Caco-2 (cell line): ENCODE measurements at regions not wholly inside any gene's neighbourhood (a gene's known extent, or its start where the extent isn't known, plus 50 kb on each side); places are given as distances from the start of the nearest gene placed in this dataset.

ENCODE experiments used
- BruUV-seq: library from RNA; stranded (reverse); fragments of 400-500 nt; replicated peaks from 2 replicates; lab custom pipeline; 2021; lab: Mats Ljungman, UMichigan
- CTCF ChIA-PET: fragments of 300-600 bp; sonication (Branson Sonifier 250); formaldehyde crosslinking; loops from one replicate; lab custom pipeline; 2022; ENCODE audit warnings: antibody characterized with exemption; lab: Charles Lee
- POLR2A ChIA-PET: fragments of 300-600 bp; sonication (Branson Sonifier 250); formaldehyde crosslinking; loops from one replicate; lab custom pipeline; 2022; ENCODE audit warnings: antibody characterized with exemption; lab: Charles Lee
- DNase-seq, 2 experiments: peaks; one replicate each; pipeline versions ENCODE4 v3.0.0 to v3.0.0-alpha.2; 2020 to 2022
- H3K27me3 ChIP-seq: replicated peaks from 2 replicates; pipeline ENCODE4 v1.6.0; 2011; ENCODE audit warnings: low read length; ENCODE audit not compliant: control insufficient read depth, insufficient read depth
- H3K36me3 ChIP-seq: 2 replicates; pipeline ENCODE4 v1.5.1; 2011; ENCODE audit warnings: low read length; ENCODE audit not compliant: control insufficient read depth, insufficient read depth
- H3K4me1 ChIP-seq: fragments of 250-450 bp; sonication (Bioruptor Pico); 2 replicates; pipeline ENCODE4 v1.5.1; 2020; ENCODE audit warnings: mild to moderate bottlenecking
- H3K4me3 ChIP-seq: 2 replicates; pipeline ENCODE4 v1.5.1; 2011; ENCODE audit warnings: low read depth, mild to moderate bottlenecking, control low read depth, low read length
- H3K9me3 ChIP-seq: fragments of 250-450 bp; sonication (Bioruptor Pico); 2 replicates; pipeline ENCODE4 v1.5.1; 2020; ENCODE audit warnings: mild to moderate bottlenecking, moderate library complexity
- H3K27ac Mint-ChIP-seq: one replicate; pipeline ENCODE4 v1.8.0; 2022; ENCODE audit warnings: mixed read lengths; ENCODE audit not compliant: unreplicated experiment
- H3K27me3 Mint-ChIP-seq: one replicate; pipeline ENCODE4 v1.8.0; 2022; ENCODE audit warnings: mixed read lengths; ENCODE audit not compliant: insufficient read depth, unreplicated experiment
- H3K36me3 Mint-ChIP-seq: one replicate; pipeline ENCODE4 v1.8.0; 2022; ENCODE audit warnings: mild to moderate bottlenecking, mixed read lengths; ENCODE audit not compliant: insufficient read depth, unreplicated experiment
- H3K4me1 Mint-ChIP-seq: one replicate; pipeline ENCODE4 v1.8.0; 2022; ENCODE audit warnings: low read depth, mixed read lengths; ENCODE audit not compliant: unreplicated experiment
- H3K4me3 Mint-ChIP-seq: one replicate; pipeline ENCODE4 v1.8.0; 2022; ENCODE audit warnings: mild to moderate bottlenecking, moderate library complexity, mixed read lengths; ENCODE audit not compliant: unreplicated experiment
- H3K9me3 Mint-ChIP-seq: one replicate; pipeline ENCODE4 v1.8.0; 2022; ENCODE audit warnings: mixed read lengths; ENCODE audit not compliant: unreplicated experiment
- intact Hi-C: fragments of 100-400 bp; cut with micrococcal nuclease; formaldehyde crosslinking; loops from one replicate; pipeline ENCODE4 v1.10.0; 2022; ENCODE audit not compliant: unreplicated experiment
- TF ChIP-seq, protein P1 (sequence below), 2 experiments: fragments of 200-600 bp in 1 of 2; IDR thresholded peaks; 1 replicate in 1 of 2; 2 replicates in 1 of 2; pipeline versions ENCODE4 v1.5.1 to v1.8.0; 2011 to 2022; ENCODE audit warnings: antibody characterized with exemption in 1 of 2, control low read depth in 1 of 2, inconsistent platforms in 1 of 2, low read depth in 1 of 2, low read length in 1 of 2, mild to moderate bottlenecking in 1 of 2, moderate library complexity in 1 of 2; ENCODE audit not compliant: insufficient read depth in 1 of 2, severe bottlenecking in 1 of 2, unreplicated experiment in 1 of 2

DNA sequence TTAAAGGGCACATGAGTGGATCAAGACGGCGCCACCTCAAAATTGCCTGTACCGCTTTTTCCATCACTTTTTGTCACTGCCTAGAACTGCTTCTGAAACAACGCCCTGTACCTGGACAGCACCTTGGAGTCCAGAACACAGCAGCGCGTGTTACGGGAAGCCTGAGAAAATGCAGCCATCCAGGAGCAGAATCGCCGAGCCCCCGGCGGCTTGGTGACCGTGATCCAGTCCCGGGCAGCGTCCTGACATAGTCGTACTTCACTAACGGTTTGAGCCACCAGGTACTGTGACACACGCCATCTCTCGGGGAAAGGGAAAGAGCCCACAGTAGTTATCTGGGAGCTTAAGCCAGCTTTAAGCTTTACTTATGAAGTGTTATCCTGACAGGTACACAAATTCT lies 168.9 kb upstream of the SALL3 start:
- CTCF ChIA-PET, result no interaction called here
- H3K36me3 Mint-ChIP-seq, result no peaks in the 10 kb centered on the region
- DNase-seq, result no peak
- no peaks in the 10 kb centered on the region for H3K36me3 ChIP-seq
- no peak overlapping the region for H3K4me3 ChIP-seq
- no peak overlapping the region for H3K4me3 Mint-ChIP-seq
- no peaks in the 10 kb centered on the region for H3K4me1 ChIP-seq
- intact Hi-C loops, result no loop called here
- no TSS peak for BruUV-seq
- H3K9me3 Mint-ChIP-seq, result no peaks in the 10 kb centered on the region
- no peak overlapping the region for H3K27ac Mint-ChIP-seq
- POLR2A ChIA-PET, result no interaction called here
- no peaks in the 10 kb centered on the region for H3K27me3 Mint-ChIP-seq
- no peaks in the 10 kb centered on the region for H3K4me1 Mint-ChIP-seq
- H3K27me3 ChIP-seq, result no peaks in the 10 kb centered on the region
- TF ChIP-seq, protein P1, sequence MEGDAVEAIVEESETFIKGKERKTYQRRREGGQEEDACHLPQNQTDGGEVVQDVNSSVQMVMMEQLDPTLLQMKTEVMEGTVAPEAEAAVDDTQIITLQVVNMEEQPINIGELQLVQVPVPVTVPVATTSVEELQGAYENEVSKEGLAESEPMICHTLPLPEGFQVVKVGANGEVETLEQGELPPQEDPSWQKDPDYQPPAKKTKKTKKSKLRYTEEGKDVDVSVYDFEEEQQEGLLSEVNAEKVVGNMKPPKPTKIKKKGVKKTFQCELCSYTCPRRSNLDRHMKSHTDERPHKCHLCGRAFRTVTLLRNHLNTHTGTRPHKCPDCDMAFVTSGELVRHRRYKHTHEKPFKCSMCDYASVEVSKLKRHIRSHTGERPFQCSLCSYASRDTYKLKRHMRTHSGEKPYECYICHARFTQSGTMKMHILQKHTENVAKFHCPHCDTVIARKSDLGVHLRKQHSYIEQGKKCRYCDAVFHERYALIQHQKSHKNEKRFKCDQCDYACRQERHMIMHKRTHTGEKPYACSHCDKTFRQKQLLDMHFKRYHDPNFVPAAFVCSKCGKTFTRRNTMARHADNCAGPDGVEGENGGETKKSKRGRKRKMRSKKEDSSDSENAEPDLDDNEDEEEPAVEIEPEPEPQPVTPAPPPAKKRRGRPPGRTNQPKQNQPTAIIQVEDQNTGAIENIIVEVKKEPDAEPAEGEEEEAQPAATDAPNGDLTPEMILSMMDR (IDR thresholded peaks at IDR 0.05; ENCODE audit: insufficient read depth in 1 of 2, low read depth in 1 of 2, low read length in 1 of 2, severe bottlenecking in 1 of 2, unreplicated experiment in 1 of 2), result no peak
- H3K9me3 ChIP-seq, result no peaks in the 10 kb centered on the region

DNA sequence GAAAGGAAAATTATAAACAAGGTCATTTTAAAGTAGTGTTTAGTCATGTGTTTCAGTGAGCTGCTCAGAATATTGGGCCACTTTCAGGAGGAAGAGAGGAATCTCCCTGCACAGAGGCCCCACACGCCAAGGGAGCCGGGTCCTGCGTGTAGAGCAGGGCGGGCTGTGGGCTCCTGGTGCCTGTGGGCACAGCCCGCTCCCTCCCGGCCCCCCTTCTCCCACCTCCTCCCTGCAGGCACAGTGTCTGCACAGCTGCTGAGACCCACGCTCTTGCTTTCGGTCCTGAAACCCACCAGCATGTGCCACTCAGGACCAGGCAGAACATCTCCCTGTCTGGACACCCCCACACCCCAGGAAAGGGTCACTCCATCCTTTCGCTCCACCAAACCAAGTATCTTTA lies 167.6 kb upstream of the SALL3 start:
- BruUV-seq, result no TSS peak
- Histone ChIP-seq H3K4me3 (no peak overlapping the region), H3K36me3 (no peaks in the 10 kb centered on the region), H3K9me3 (no peaks in the 10 kb centered on the region), H3K27me3 (no peaks in the 10 kb centered on the region), H3K4me1 (no peaks in the 10 kb centered on the region)
- Mint-ChIP-seq H3K4me1 (no peaks in the 10 kb centered on the region), H3K36me3 (no peaks in the 10 kb centered on the region), H3K27me3 (no peaks in the 10 kb centered on the region), H3K27ac (no peak overlapping the region), H3K9me3 (no peaks in the 10 kb centered on the region), H3K4me3 (no peak overlapping the region)
- DNase-seq, result no peak
- ChIA-PET CTCF (no interaction called here), POLR2A (no interaction called here)
- intact Hi-C loops, result no loop called here
- TF ChIP-seq, protein P1 (IDR thresholded peaks at IDR 0.05; ENCODE audit: insufficient read depth in 1 of 2, low read depth in 1 of 2, low read length in 1 of 2, severe bottlenecking in 1 of 2, unreplicated experiment in 1 of 2), result no peak

DNA sequence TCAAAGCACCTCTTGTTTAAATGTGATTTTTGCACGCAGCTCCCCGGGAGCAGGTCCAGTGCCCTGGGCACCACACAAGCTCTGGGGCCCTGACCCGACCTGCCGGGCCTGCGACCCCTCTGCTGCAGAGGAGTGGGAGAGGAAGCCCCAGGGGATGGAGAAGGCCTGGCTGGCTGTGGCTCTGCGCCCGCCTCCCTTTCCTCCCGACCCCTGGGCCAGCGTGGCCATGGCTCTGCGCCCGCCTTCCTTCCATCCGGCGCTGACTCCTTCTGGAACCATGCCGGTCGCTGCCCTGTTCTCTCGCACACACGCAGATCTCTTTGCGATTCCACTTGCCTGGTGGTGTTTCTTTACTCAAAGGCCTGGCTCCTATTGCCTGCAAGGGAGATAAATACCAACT lies 166.5 kb upstream of the SALL3 start:
- no peaks in the 10 kb centered on the region for H3K4me1 Mint-ChIP-seq
- H3K27ac Mint-ChIP-seq, result no peak overlapping the region
- no peaks in the 10 kb centered on the region for H3K27me3 ChIP-seq
- DNase-seq, result no peak
- H3K36me3 Mint-ChIP-seq, result no peaks in the 10 kb centered on the region
- intact Hi-C loops, result no loop called here
- H3K36me3 ChIP-seq, result no peaks in the 10 kb centered on the region
- no peaks in the 10 kb centered on the region for H3K4me1 ChIP-seq
- H3K4me3 Mint-ChIP-seq, result no peak overlapping the region
- H3K4me3 ChIP-seq, result no peak overlapping the region
- CTCF ChIA-PET, result no interaction called here
- POLR2A ChIA-PET, result no interaction called here
- TF ChIP-seq, protein P1 (IDR thresholded peaks at IDR 0.05; ENCODE audit: insufficient read depth in 1 of 2, low read depth in 1 of 2, low read length in 1 of 2, severe bottlenecking in 1 of 2, unreplicated experiment in 1 of 2), result no peak
- H3K9me3 Mint-ChIP-seq, result no peaks in the 10 kb centered on the region
- no TSS peak for BruUV-seq
- H3K9me3 ChIP-seq, result no peaks in the 10 kb centered on the region
- no peaks in the 10 kb centered on the region for H3K27me3 Mint-ChIP-seq
